SKM-1 treated with dmso at 0.1 percent for 144 hours (cell line): ENCODE measurements at regions not wholly inside any gene's neighbourhood (a gene's known extent, or its start where the extent isn't known, plus 50 kb on each side); places are given as distances from the start of the nearest gene placed in this dataset.

ENCODE experiments used
- DNase-seq: peaks from one replicate; lab custom pipeline; 2025; ENCODE audit not compliant: unreplicated experiment; lab: John Stamatoyannopoulos, UW

GRCh38 chr11:116481126-116481675 is 291.6 kb downstream of the BUD13 start:
- DNase-seq, result no peak

DNA sequence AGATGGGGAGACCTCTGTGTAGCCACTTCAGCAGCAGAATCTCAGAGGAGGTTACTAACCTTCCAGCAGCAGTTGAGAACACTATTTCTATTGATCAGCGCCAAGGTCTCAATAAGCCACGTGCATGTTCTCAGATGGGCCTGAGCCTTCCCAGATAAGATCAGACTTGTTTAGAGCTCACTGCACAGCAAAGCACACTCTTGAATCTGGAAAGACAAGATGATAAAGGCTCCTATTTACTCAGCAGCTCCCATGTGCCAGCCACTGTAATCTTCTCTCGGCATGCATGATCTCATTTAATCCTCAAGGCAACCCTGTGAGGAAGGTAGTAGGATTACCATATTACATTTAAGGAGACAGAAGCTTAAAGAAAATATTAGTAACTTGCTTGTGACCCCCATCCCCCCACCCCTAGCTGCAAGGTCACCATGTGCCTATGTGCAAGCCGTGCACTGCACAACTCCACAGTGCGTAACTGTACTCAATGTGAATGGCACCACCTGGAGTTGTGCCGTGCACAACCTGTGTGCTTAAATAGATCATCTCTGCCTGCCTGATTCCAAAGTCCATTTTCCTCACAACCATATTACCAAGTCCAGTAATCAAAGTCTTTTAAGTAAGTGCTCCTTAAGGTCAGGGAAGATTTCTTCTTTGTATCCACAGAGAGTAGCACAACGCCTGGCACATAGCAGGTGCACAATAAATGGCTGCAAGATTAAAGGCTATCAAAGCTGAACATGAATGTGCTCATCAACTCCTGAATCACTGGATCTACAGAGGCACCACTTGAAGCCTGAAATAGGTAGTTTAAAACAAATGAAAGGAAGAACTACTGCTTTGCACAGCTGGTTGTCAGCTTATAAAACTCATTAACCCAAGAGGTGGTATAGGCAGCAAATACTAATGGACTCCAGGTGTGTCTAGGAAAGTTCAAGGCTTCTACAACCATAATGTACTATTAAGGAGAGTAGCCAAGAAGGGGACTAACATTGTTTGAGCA is 293.8 kb downstream of the BUD13 start:
- DNase-seq, result no peak

DNA sequence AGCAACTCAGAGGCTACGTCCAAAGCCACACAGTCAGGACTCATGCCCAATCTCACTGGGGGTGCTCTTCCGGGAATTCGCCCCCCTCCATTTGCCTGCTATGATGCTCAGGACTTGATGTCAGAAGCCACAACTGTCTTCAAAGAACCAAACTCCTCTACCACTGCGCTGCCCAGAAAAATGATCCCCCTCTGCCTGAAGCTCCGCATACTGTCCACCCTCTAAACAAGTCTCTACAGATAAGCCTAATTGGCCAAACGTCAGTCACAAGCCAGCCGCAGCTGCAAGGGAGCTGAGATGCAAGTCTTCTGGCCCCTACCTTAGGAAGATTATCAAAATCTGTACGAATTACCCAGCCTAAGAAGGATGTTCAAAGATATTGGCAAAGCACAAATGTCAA is 294.6 kb downstream of the BUD13 start:
- DNase-seq, result no peak

DNA sequence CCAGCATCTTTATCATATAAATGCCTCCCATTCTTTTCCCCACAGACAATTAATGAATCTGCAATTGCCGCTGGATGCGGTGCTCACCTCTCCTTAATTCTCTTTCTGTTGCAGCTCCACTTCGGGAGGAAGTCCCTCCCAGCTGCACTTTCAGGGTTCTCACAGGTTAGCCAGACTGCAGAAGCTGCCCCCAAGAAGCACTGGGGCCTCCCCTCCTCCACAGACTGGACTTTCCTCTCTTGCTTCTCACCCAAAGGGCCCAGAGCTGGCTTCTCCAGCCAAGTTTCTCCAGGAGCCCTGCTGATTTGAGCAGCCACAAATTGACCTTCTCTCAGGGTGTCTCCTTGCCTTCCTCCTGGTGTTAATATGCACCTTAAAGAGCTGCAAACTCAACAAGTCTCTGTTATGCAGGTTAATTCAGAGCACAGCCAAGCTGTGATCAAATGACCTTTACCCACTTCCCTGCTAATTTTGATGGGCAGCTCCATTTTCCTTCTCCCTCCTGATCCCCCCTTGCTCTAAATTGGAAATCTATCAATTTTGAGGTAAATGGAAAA is 298.9 kb downstream of the BUD13 start:
- no peak for DNase-seq

DNA sequence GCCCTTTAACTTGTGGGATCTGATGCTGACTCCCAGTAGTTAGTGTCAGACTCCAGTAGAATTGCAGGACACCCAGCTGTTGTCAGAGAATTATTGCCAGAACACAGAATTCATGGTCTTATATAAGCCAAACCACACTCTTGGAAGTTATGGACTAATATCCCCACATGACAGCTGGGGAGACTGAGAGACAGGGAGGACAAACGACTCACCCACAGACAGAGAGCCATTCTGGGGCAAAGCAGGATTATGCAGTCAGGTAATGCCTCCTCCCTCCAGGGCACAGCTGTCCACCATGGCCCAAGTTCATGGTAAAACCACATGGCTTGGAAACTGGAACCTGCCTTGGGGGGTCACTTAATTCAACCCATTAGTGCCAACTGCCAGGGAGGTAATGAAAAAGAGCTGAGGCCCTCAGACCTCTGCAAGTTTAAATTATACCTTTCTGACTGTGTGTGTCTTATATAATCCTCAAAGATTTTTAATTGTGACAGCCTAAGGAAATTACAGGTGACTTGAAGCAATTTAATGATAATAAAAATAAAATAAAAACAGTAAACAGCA is 299.5 kb downstream of the BUD13 start:
- DNase-seq, result no peak

GRCh38 chr11:116472651-116473050 is 300.1 kb downstream of the BUD13 start:
- DNase-seq, result no peak

GRCh38 chr11:116471608-116472256 is 301.1 kb downstream of the BUD13 start:
- DNase-seq, result no peak

DNA sequence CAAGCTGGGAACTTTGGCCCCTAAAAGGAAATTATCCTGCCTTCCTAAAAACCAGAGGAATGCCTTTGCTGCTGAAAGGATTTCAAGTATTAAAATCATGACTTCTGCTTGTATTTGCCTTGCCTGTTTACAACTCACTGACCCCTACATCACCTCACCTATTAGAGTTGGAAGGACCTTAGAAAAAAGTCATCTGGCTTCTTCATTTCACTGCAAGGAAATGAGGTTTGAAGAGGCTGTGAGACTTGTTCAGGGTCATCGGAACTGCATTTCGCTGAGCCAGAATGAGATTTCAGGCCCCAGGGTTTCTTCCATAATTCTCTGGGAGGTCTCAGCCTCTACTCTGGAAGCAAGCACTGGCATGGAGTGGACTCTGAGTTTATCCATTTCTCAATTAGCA is 304.1 kb downstream of the BUD13 start:
- DNase-seq, result no peak

DNA sequence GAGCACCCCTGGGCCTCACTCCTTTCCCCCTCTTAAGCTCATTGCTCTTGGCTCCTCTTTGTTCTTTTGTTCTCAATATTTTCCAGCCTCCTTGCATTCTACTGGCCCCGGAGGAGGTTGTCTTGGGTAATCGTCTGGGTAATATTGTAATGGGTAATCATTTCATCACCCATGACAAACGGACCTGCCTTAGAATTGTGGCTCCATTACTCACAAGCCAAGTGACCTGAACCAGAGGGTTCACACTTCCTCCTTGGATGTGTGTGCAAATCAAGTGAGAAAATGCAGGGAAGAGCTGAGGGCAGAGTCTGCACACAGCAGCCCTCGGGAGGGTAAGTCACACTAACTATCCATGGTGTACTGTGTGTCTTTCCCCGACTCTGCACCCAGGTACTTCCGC is 305.0 kb downstream of the BUD13 start:
- DNase-seq, result peak; percentile 5

DNA sequence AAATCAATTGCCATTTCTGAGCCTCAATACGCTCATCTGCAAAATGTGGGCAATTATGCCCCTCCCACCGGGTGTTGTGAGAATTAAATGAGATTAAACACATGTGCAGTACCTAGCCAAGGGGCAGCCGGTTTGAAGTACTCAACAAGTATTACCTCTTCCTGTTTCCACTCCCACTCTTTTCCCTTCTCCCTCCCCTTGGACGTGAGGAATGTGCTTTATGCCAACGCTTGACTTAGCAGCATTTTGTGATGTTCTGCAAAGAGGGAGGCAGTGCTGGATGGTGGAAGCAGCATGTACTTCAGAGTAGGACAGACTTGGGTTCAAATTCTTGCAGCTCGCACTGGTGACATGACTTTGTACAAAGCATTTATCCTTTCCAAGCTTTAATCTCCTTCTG is 306.0 kb downstream of the BUD13 start:
- DNase-seq, result no peak

DNA sequence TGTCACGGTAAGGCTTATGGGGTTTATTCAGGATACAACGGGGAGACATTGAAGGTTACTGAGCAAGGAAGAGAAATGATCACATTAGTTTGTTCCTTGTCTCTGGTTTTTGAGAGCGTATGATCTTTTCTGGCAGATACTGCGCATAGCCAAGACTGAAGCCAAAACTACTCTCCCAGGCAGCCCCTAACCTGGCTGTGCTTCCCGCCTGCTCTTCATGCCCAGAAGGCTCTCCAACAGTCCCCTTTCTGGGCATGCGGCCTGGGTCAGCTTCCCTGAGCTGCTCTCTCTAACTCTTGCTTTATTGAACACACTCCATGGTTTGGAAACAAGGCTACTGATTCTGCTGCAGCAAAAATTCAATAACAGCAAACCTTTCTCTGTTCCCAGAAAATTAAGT is 306.6 kb downstream of the BUD13 start:
- DNase-seq, result no peak

DNA sequence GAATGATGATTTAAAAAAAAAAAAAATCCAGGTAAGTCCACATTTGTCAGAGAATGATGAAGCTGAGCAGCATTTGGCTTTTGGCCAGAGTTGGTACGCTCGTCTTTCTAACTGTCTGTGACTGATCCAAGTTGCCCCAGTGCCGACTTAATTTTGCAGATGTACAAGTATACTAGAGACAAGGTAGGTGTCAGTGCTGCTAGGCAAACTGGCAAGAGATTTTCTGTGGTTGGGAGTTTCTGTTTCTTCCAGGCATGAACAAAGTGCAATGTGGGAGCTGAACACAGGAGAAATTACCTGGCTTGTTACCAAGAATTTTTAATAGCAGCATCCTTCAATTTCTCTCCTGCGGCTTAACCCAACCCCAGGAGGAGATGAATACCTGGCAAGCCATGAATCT is 307.7 kb downstream of the BUD13 start:
- no peak for DNase-seq

DNA sequence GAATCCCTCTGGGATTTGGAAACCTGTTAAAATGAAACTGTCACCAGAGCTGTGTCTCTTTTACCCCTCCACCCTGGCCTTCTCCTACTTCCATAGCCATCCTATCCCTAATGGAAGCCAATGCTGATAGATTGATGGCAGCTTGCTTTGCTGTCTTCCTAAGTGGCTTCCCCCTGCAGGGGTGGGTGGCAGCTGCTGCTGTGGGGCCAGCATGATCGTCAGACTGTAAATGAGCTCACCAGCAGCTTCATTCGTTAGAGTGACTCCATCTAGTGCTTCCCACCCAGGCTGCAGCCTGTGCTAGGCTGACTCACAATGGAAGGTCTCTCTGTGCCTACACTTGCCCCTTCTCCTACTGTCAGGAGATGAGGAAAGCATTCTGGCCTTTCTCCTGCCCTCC is 311.0 kb downstream of the BUD13 start:
- DNase-seq, result no peak

DNA sequence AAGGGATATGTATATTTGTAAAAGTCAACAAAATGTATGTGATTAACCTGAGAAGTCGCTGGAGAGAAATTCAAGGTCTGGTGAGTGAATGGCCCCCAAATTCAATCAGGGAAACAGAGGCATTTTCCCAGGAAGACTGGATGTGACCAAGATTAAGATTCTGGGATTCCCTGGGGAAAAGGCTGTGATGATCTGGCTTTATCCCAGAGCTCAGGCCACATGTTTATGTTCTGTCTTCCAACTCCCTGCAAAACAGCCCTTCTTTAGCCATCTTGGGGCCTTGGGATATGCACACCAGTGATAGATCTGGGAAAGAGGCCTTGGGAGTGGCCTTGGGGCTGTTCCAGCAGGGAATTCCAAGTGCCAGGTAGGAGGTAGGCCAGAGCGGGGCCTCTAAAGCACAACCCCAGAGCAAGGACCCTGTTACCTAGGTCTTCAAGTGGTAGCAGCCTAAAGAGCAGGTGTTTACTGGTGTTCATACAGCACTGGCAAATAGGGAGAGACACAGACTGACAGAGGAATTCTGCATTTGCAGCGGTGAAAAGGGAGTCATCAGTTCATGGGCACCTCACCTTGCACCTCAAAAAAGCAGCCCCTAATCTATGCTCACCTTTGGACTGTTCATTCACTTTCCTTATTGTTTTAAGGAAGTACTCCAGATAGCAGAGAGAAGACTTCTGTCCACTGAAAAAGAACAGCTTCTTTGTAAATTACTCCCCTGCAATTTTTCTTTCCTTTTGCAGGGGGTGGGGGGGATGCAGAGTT is 312.4 kb downstream of the BUD13 start:
- no peak for DNase-seq

DNA sequence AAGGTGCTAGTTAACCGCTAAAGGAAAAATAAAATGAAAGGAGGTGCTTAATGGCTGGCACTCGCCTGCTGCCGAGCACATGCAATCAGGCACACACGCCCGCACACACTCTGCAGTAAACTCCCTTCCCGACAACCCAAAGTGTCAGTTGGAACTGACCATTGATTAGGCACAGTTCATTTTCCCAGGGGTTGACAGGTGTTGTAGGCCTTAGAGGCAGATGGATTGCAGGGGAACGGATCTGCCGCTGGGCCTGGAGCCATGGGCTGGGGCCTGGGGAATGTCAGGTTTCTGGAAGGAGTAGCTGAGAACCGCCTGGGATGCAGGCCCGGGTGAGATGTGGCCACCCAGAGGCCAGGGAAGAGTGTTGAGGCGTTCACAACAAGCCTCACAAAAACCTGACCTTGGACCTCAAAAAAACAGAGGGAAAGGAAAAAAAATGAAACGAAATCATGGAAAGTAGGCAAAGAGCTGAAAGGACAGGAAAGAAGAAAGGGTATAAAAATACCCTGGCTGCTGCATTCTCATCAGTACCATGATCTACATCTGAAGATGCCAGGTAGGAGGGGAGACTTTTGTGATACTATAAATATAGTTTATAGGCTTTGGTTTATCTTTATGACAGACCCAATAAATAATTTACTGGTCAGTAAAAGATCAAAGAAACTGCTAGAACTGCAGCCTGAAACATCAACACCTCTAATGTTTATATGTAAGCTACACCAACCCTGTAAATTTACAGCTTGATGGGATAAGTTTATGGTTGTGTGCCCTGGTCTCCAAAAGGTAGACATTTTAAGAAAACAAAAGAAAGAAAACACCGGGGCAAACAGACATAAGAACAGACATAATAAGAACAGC is 313.4 kb downstream of the BUD13 start:
- no peak for DNase-seq

GRCh38 chr11:116458546-116458945 is 314.2 kb downstream of the BUD13 start:
- DNase-seq, result no peak

GRCh38 chr11:116457336-116458007 is 315.3 kb downstream of the BUD13 start:
- DNase-seq, result no peak

GRCh38 chr11:116454951-116455350 is 317.8 kb downstream of the BUD13 start:
- DNase-seq, result no peak

GRCh38 chr11:116454020-116454645 is 318.7 kb downstream of the BUD13 start:
- peak; percentile 4 for DNase-seq
